GM12873 (cell line): ENCODE measurements at regions not wholly inside any gene's neighbourhood (a gene's known extent, or its start where the extent isn't known, plus 50 kb on each side); places are given as distances from the start of the nearest gene placed in this dataset.

Experiments used
- CTCF ChIP-seq: IDR thresholded peaks from 2 replicates; pipeline ENCODE4 v1.5.1; 2012; ENCODE audit warnings: low read depth, mild to moderate bottlenecking, moderate library complexity, low read length, control low read depth; ENCODE audit not compliant: insufficient read depth; ENCODE audit errors: missing control alignments

GRCh38 chr2:19479666-19480065, 121.2 kb upstream of the OSR1 start:
- no peak for TF ChIP-seq CTCF

GRCh38 chr2:19478409-19478808, 120.0 kb upstream of the OSR1 start:
- TF ChIP-seq CTCF = no peak

- no peak for TF ChIP-seq CTCF
Measured at GRCh38 chr2:19476327-19476726, 117.9 kb upstream of the OSR1 start.

- TF ChIP-seq CTCF = no peak
Measured at GRCh38 chr2:19474128-19474527, 115.7 kb upstream of the OSR1 start.

- no peak for TF ChIP-seq CTCF
Measured at GRCh38 chr2:19473350-19473749, 114.9 kb upstream of the OSR1 start.

- TF ChIP-seq CTCF = no peak
Measured at GRCh38 chr2:19472391-19472978, 114.1 kb upstream of the OSR1 start.

- no peak for TF ChIP-seq CTCF
Measured at GRCh38 chr2:19471491-19471890, 113.1 kb upstream of the OSR1 start.
